ENCODE measurements at regions not wholly inside any gene's neighbourhood (a gene's known extent, or its start where the extent isn't known, plus 50 kb on each side); places are given as distances from the start of the nearest gene placed in this dataset.
"Not testable (repeated sequence)": the region's sequence is repeated elsewhere in the genome, so short reads cannot be mapped to it uniquely, and the experiment has no call there.

DNA sequence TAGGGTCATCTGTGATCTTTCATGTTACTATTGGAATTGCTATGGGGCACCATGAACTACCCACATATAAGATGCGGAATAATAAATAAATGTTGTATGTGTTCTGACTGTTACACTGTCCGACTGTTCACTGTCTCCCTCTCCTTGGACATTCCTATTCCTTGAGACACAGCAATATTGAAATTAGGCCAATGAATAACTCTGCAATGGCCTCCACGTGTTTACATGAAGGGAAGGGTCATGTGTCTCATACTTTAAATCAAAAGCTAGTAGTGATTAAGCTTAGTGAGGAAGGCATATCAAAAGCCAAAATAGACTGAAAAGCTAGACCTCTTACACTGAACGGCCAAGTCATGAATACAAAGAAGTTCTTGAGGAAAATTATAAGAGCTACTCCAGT is 751.3 kb downstream of the SOCS6 start:
- DNase-seq = no peak

DNA sequence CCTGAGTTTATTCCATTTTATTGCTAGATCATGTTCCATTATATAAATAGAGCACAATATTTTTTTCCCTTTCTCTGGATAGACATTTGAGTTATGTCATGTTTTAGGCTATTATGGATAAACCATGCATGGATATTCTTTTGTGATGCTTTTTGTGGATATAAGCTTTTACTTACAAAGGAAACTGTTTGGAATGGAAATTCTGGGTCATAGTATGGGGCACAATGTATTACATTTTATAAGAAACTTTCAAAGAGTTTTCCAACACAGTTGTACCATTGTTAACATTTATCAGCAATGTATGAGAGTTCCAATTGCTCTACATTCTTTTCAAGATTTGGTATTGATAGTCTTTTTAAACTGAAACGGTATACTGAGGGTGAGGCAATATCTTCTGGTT is 749.4 kb downstream of the SOCS6 start:
- DNase-seq = no peak

- DNase-seq = no peak
Measured at GRCh38 chr18:71036783-71037182, 747.9 kb downstream of the SOCS6 start.

DNA sequence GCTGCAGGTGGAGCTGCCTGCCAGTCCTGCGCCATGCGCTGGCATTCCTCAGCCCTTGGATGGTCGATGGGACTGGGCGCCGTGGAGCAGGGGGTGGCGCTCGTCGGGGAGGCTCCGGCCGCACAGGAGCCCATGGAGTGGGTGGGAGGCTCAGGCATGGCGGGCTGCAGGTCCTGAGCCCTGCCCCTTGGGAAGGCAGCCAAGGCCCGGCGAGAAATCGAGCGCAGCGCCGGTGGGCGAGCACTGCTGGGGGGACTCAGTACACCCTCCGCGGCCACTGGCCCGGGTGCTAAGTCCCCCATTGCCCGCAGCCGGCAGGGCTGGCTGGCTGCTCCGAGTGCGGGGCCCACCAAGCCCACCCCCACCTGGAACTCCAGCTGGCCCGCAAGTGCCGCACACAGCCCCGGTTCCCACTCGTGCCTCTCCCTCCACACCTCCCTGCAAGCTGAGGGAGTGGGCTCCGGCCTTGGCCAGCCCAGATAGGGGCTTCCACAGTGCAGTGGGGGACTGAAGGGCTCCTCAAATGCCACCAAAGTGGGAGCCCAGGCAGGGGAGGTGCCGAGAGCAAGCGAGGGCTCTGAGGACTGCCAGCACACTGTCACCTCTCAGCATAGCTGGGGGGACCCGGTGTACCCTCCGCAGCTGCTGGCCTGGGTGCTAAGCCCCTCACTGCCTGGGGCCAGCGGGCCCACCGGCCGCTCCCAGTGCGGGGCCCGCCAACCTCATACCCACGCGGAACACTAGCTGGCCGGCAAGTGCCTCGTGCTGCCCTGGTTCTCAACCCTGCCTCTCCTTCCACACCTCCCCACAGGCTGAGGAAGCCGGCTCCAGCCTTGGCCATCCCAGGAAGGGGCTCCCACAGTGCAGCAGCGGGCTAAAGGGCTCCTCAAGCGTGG is 742.7 kb downstream of the SOCS6 start:
- DNase-seq = not testable (repeated sequence)

DNA sequence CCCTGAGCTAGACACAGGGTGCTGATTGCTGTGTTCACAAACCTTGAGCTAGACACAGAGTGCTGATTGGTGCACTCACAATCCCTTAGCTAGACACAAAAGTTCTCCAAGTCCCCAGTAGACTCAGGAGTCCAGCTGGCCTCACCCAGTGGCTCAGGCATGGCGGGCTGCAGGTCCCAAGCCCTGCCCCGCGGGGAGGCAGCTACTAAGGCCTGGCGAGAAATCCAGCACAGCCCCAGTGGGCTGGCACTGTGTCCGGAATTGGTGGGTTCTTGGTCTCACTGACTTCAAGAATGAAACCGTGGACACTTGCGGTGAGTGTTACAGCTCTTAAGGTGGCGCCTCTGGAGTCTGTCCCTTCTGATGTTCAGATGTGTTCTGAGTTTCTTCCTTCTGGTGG is 741.2 kb downstream of the SOCS6 start:
- not testable (repeated sequence) for DNase-seq

- DNase-seq = peak; percentile 90
Measured at GRCh38 chr18:71028285-71028762, 739.5 kb downstream of the SOCS6 start.

GRCh38 chr18:71027531-71027930 is 738.7 kb downstream of the SOCS6 start:
- DNase-seq = no peak

DNA sequence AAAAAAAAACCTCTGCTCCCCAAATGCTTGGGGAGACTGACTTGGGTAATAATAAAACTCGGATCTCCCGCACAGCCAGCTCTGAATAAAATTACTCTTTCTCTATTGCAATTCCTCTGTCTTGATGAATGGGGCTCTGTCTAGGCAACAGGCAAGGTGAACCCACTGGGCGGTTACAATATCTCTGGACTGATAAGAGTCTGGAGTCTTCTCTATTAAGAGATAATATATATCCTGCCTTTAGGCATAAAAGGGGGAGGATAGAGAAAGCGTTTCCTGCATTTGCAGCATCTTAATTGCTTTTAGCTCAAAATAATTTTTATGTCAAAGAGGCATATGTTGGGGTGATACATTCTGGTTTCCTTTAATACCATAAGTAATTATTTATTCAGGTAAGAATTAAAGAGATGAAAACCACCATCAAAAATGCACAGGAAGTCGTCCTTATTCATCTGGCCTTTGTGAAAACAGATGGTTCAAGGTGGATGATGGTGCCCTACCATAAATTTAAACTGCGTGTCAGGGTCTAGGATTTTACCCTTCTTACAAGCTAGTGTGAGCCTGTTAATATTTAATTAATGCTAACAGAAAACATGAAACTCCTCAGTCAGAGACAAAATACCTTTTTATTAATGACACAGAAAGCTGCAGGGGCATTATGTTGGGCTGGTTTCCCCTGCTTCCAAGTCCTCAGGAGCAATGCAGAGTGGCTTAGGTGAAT is 736.8 kb downstream of the SOCS6 start:
- no peak for DNase-seq

DNA sequence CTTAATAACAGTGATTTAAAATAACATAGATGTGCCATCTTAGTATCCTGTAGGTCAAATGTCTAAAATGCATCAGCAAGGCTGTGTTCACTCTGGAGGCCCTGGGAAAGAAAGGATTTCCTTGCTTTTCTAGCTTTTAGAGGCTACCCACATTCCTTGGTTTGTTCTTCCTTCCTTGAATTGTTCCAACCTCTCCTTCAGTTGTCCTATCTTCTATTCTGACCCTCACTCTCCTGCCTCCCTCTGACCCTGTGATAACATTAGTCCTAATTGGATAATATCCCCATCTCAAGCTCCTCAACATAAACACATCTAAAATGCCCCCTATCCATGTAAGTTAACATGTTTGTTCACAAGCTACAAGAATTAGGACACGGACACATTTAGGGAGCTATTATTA is 733.5 kb downstream of the SOCS6 start:
- no peak for DNase-seq

DNA sequence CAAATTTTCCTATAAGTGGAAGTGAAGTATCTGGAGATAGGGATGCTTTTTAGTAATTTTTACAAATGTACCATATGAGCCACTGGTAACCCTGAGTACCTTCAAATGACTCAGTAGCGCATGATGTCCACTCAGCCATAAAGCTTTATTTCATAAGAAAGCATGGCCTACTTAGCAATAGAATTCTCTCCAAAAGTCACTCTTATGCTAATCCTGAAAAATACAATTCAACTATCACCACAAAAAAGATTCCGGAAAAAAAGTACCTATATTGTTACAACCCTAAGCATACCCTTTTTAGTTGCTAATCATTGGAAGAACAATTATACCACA is 732.2 kb downstream of the SOCS6 start:
- no peak for DNase-seq

DNA sequence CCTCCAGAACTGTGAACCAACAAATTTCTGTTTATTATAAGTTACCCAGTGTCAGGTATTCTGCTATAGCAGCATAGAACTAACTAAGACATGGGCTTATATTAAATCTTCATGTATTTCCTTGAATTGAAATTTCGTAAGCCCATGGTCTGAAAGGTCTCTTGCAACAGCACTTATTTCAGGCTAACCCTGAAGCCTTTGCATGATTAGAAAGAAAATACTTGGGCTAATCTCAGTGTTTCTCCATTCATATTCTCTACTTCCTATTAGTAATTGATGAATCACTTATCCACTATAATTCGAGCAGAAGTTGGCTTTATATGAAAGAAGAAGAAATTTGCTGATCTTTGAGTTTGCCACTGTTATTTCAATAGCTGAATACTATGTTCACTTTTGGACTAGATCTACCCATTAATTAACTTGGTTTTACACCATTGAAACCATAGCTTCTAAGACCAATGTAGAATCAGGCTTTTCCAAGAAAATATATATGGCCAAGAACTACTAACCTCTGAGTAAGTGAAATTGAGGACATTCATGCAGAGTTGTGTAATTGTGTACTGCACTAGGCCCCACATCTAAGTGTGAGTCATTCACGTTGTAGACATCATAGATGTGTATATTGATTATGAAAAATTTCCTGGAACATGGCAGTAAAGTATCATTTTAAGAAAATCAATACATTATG is 731.6 kb downstream of the SOCS6 start:
- no peak for DNase-seq

- no peak for DNase-seq
Measured at GRCh38 chr18:71018816-71019215, 730.0 kb downstream of the SOCS6 start.

DNA sequence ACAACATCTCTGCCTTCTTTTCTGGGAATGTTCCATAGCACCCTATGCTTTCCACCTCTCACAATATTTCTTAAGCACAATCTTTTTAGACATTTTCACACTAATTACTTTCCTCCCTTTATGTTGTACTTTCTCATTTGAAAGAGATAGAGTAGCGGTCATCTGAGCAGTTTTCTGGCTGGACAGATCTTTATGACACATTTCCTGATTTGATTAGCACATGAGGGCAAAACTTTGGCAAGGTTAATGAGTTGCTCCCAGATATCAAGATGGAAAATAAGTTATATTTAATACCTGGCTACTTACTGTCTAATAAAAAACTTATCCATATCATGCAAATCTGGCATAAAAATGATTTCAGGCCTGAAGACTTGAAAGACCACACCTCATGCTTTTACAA is 723.9 kb downstream of the SOCS6 start:
- DNase-seq = no peak

DNA sequence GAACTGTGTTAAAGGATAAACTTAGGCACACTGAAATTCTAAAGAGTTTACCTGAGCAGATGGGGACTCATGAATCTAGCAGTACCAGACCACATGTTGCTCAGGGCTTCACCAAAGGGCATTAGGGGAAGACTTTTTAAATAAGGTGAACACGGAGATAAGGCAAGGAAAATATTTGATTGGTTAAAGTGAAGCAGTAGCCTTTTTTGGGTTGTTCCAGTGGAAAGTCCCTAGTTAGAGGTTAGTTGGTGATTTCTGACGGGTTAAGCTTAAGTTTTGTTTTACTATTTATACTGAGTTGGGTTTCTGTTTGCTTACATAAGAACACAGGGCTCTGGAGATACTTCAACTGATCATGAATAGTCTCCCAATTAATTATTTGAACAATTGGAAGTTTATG is 722.5 kb downstream of the SOCS6 start:
- no peak for DNase-seq

DNA sequence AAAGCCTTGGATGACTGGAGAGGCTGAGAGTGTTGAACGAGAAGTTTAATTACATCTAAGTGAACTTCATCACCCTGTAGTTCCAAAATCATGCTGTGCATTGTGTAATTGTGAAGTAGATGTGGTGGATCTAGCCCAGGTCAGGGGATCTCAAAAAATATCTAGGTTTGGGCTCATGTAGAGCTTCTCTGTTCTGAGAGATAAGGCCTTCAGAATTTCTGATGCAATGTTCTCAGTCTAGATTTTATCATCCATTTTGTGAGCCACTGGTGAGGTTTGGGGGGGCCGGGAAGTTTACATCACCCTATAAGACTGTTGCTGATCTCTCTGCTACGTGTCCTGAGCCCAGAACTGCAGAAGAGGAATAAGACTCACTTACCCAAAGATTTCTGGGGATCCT is 719.4 kb downstream of the SOCS6 start:
- DNase-seq = no peak

DNA sequence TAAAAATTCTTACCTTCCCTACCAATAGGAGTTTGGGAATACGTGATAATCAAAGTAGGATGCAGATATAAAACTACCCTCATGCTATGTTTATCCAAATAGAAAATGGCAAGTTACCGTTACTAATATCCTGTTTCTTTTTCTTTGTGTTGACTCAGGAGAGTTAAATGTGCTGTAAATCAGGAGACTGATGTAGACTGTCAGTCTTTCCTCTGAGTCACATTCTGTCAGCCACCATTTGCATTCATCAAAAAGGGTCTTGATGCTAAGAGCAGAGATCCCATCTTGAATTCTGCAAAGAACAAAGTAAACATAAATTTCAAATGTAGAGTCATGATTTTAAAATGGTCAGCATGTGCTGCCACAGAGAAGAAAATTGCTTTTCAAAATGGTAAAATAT is 712.8 kb downstream of the SOCS6 start:
- no peak for DNase-seq

DNA sequence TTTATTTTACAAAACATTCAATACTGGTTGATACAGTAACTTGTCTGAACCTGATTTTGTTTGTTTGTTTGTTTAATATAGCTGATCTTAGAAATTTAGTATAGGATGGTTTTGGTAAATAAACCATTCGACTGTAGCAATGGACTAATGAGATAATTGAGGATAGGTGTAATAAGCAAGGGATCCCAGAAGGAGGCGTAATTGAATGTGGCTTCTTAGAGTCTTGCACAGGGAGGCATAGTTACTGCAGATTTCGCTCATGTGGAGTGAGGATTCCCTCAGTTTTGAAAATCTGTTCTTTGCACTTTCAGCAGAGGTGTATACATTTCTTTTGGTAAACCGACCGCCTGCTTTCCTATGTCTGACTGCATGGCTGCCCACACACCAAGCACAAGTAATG is 709.6 kb downstream of the SOCS6 start:
- DNase-seq = peak; percentile 37

- no peak for DNase-seq
Measured at GRCh38 chr18:70994116-70994515, 705.3 kb downstream of the SOCS6 start.

DNA sequence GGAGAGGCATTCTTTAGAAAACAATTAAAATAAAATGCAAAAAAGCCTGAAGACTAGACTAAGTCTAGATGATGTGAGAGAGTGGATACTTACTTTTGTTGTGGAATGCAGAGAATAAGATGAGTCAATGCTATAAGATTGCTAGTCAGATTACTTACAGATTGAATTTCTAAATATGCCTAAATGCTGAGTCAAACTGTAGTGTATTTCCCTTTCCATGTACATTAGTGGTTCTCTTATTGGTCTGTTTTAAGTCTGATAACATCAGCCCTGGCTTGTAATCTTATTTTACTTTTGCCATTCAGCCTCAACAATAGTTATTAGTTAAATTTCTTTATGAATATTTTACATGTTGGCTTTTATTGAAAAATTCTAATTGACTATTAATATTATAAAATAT is 702.7 kb downstream of the SOCS6 start:
- DNase-seq = no peak

DNA sequence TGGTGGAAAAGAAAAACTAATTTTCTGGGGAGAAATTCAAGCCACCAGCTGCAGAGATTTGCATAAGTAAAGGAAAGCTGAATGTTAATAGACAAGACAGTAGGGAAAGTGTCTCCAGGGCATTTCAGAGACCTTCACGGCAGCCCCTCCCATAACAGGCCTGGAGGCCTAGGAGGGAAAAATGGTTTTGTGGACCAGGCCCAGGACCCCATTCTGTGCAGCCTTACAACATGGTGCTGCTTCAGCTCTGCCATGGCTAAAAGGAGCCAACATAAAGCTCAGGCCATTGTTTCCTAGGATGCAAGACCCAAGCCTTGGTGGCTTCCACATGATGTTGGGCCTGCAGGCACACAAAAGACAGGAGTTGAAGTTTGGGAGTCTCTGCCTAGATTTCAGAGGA is 697.1 kb downstream of the SOCS6 start:
- DNase-seq = no peak

DNA sequence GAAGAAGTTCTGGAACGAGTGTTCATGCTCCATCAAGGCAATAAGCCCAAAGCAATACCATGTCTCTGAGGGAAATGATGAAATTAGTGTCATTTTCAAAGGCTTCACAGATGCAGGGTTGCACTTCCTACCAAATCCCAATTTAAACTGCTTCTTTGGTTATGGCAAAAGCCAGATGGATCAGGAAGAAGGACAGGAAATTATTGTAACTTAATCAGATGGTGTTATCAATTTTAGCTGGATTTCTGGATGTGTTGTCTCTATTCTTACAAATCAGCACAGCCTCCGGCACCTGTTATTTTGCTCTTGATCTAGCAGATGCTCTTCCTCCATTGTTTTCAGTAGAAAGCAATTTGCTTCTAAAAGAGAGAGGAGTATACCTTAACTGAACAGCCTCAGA is 693.4 kb downstream of the SOCS6 start:
- no peak for DNase-seq

- DNase-seq = peak; percentile 42
Measured at GRCh38 chr18:70981400-70982140, 692.7 kb downstream of the SOCS6 start.

DNA sequence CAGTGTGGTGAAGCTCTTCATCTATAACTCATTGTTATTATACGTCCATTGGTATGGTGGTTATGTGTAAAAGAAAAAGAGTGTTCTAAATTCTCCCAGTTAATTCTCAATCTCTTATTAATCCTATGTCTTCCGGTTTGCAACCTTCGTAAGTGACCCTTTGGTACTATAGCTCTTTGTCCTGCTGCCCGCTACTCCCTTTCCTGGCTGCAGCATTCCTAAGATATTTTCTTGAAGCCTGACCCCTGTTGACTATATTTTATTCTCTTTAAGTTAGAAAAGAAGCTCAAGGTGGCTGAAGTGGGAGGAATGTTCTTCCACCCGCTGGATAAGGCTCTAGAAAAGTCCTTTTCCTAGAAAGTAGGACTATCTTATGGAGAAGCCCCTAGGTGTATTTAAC is 684.8 kb downstream of the SOCS6 start:
- DNase-seq = no peak
